ENCODE measurements at regions not wholly inside any gene's neighbourhood (a gene's known extent, or its start where the extent isn't known, plus 50 kb on each side); places are given as distances from the start of the nearest gene placed in this dataset.

GRCh38 chr2:157043786-157044185, 213.7 kb upstream of the GALNT5 start:
- no peak overlapping the region for H3K4me2 ChIP-seq (ENCODE audit: low read length)
- H3K79me2 ChIP-seq (ENCODE audit: insufficient read depth, low read depth, low read length), result no peaks in the 10 kb centered on the region
- no peaks in the 10 kb centered on the region for H3K9me3 ChIP-seq (ENCODE audit: low read length)
- no peak for TF ChIP-seq CTCF (conservative IDR thresholded peaks at IDR 0.05; ENCODE audit: low read length)
- no peak overlapping the region for H3K27ac ChIP-seq (ENCODE audit: low read depth, low read length, poor library complexity, severe bottlenecking)
- no peak overlapping the region for H3K4me3 ChIP-seq (ENCODE audit: low read depth, low read length, poor library complexity, severe bottlenecking)
- no peak overlapping the region for H2AFZ ChIP-seq (ENCODE audit: low read length)
- intact Hi-C loops (cut with micrococcal nuclease; ENCODE audit: unreplicated experiment), result loop anchor here (5.0 kb wide), 1 partner anchor 621 kb away; no protein-coding TSS in a partner anchor
- POLR2A ChIA-PET, result interaction anchor here (1.1 kb wide), 1 partner anchor 22 kb away, joined by 3 read pairs; no protein-coding TSS in a partner anchor
- CTCF ChIA-PET (ENCODE audit: unreplicated experiment), result no interaction called here
- DNase-seq (ENCODE audit: low spot score), result no peak
- H3K4me1 ChIP-seq (ENCODE audit: insufficient read depth, low read length, poor library complexity, severe bottlenecking), result no peaks in the 10 kb centered on the region
- no peaks in the 10 kb centered on the region for H4K20me1 ChIP-seq (ENCODE audit: insufficient read depth, low read length)
- H3K36me3 ChIP-seq (ENCODE audit: insufficient read depth, low read length), result no peaks in the 10 kb centered on the region
- no peaks in the 10 kb centered on the region for H3K9me2 ChIP-seq (ENCODE audit: insufficient read depth, low read length)
- no TSS peak for BruUV-seq (replicated peaks)

DNA sequence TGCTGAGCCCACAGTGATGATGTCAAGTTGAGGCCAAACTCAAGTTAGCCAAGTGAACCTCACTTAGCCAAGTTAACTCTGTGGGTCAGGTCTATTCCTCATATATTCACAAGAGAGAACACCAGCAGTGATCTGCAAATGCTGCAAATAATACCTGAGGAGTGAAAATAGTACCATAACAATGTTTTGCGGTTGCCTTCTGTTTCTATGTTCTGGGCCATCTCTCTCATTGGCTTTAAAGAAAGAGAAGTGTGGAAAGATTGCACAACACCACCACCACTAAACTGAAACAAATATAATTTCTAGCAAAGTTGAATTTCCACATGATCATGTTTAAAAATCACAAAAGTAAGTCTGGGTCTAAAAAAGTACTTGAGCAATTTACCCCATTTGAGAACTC, 211.1 kb upstream of the GALNT5 start:
- Histone ChIP-seq H2AFZ (ENCODE audit: low read length) (no peak overlapping the region), H4K20me1 (ENCODE audit: insufficient read depth, low read length) (no peaks in the 10 kb centered on the region), H3K36me3 (ENCODE audit: insufficient read depth, low read length) (no peaks in the 10 kb centered on the region), H3K9me3 (ENCODE audit: low read length) (no peaks in the 10 kb centered on the region), H3K79me2 (ENCODE audit: insufficient read depth, low read depth, low read length) (no peaks in the 10 kb centered on the region), H3K4me1 (ENCODE audit: insufficient read depth, low read length, poor library complexity, severe bottlenecking) (no peaks in the 10 kb centered on the region), H3K4me3 (ENCODE audit: low read depth, low read length, poor library complexity, severe bottlenecking) (no peak overlapping the region), H3K27ac (ENCODE audit: low read depth, low read length, poor library complexity, severe bottlenecking) (no peak overlapping the region), H3K4me2 (ENCODE audit: low read length) (no peak overlapping the region), H3K9me2 (ENCODE audit: insufficient read depth, low read length) (no peaks in the 10 kb centered on the region)
- no TSS peak for BruUV-seq (replicated peaks)
- DNase-seq (ENCODE audit: low spot score), result no peak
- intact Hi-C loops (cut with micrococcal nuclease; ENCODE audit: unreplicated experiment), result no loop called here
- ChIA-PET CTCF (ENCODE audit: unreplicated experiment) (no interaction called here), POLR2A (no interaction called here)
- TF ChIP-seq CTCF (conservative IDR thresholded peaks at IDR 0.05; ENCODE audit: low read length) (no peak), EZH2phosphoT487 (IDR thresholded peaks at IDR 0.05; ENCODE audit: borderline replicate concordance, low read depth, low read length) (no peak)

GRCh38 chr2:157052685-157053224, 204.8 kb upstream of the GALNT5 start:
- no peaks in the 10 kb centered on the region for H3K9me2 ChIP-seq (ENCODE audit: insufficient read depth, low read length)
- ChIA-PET CTCF (ENCODE audit: unreplicated experiment) (no interaction called here), POLR2A (interaction anchor here (0.5 kb wide), 1 partner anchor 454 kb away, joined by 3 read pairs; no protein-coding TSS in a partner anchor)
- TF ChIP-seq CTCF (conservative IDR thresholded peaks at IDR 0.05; ENCODE audit: low read length) (no peak), EZH2phosphoT487 (IDR thresholded peaks at IDR 0.05; ENCODE audit: borderline replicate concordance, low read depth, low read length) (no peak)
- intact Hi-C loops (cut with micrococcal nuclease; ENCODE audit: unreplicated experiment), result no loop called here
- H3K4me3 ChIP-seq (ENCODE audit: low read depth, low read length, poor library complexity, severe bottlenecking), result no peak overlapping the region
- H2AFZ ChIP-seq (ENCODE audit: low read length), result no peak overlapping the region
- BruUV-seq (replicated peaks), result no TSS peak
- H3K4me2 ChIP-seq (ENCODE audit: low read length), result no peak overlapping the region
- no peak for DNase-seq (ENCODE audit: low spot score)
- H3K36me3 ChIP-seq (ENCODE audit: insufficient read depth, low read length), result no peaks in the 10 kb centered on the region
- H4K20me1 ChIP-seq (ENCODE audit: insufficient read depth, low read length), result no peaks in the 10 kb centered on the region
- no peak overlapping the region for H3K27ac ChIP-seq (ENCODE audit: low read depth, low read length, poor library complexity, severe bottlenecking)
- H3K9me3 ChIP-seq (ENCODE audit: low read length), result no peaks in the 10 kb centered on the region
- no peaks in the 10 kb centered on the region for H3K4me1 ChIP-seq (ENCODE audit: insufficient read depth, low read length, poor library complexity, severe bottlenecking)
- H3K79me2 ChIP-seq (ENCODE audit: insufficient read depth, low read depth, low read length), result no peaks in the 10 kb centered on the region

All from OCI-LY7 (cell line).